Immature natural killer cell (primary cell): ENCODE measurements at regions not wholly inside any gene's neighbourhood (a gene's known extent, or its start where the extent isn't known, plus 50 kb on each side); places are given as distances from the start of the nearest gene placed in this dataset.

ENCODE experiments used
- DNase-seq, 3 donors: peaks; one replicate each; pipeline ENCODE4 v3.0.0; 2022; ENCODE audit warnings: mixed read lengths in 1 of 3
- H3K27ac Mint-ChIP-seq, 6 donors: one replicate each; pipeline ENCODE4 v1.8.0; 2020; ENCODE audit warnings: mixed read lengths in 6 of 6, mild to moderate bottlenecking in 5 of 6, inconsistent platforms in 4 of 6, moderate library complexity in 3 of 6
- H3K27me3 Mint-ChIP-seq, 3 donors: one replicate each; pipeline ENCODE4 v1.8.0; 2020 to 2021; ENCODE audit warnings: low read depth in 3 of 3, mild to moderate bottlenecking in 3 of 3, mixed read lengths in 3 of 3, moderate library complexity in 3 of 3, inconsistent platforms in 1 of 3
- H3K36me3 Mint-ChIP-seq, 3 donors: one replicate each; pipeline ENCODE4 v1.8.0; 2020; ENCODE audit warnings: mixed read lengths in 3 of 3, inconsistent platforms in 2 of 3, mild to moderate bottlenecking in 2 of 3
- H3K4me1 Mint-ChIP-seq, 2 donors: one replicate each; pipeline ENCODE4 v1.8.0; 2020; ENCODE audit warnings: inconsistent platforms in 2 of 2, mild to moderate bottlenecking in 2 of 2, mixed read lengths in 2 of 2, moderate library complexity in 1 of 2
- H3K4me3 Mint-ChIP-seq, 5 donors: one replicate each; pipeline ENCODE4 v1.8.0; 2020; ENCODE audit warnings: mild to moderate bottlenecking in 5 of 5, mixed read lengths in 5 of 5, inconsistent platforms in 3 of 5, moderate library complexity in 3 of 5
- H3K9me3 Mint-ChIP-seq, 6 donors: one replicate each; pipeline ENCODE4 v1.8.0; 2020; ENCODE audit warnings: mild to moderate bottlenecking in 6 of 6, mixed read lengths in 6 of 6, inconsistent platforms in 4 of 6, moderate library complexity in 3 of 6

GRCh38 chr5:3214396-3214795 lies 381.2 kb upstream of the IRX1 start:
- H3K27ac Mint-ChIP-seq: no peak overlapping the region
- no peaks in the 10 kb centered on the region for H3K27me3 Mint-ChIP-seq
- no peaks in the 10 kb centered on the region for H3K4me1 Mint-ChIP-seq
- no peak overlapping the region for H3K4me3 Mint-ChIP-seq
- H3K36me3 Mint-ChIP-seq: no peaks in the 10 kb centered on the region
- DNase-seq: no peak
- H3K9me3 Mint-ChIP-seq: peaks cover 0 to 5% (median 0%) of the 10 kb centered on the region in 6 donors

- H3K27ac Mint-ChIP-seq: no peak overlapping the region
- DNase-seq: no peak
Observed at GRCh38 chr5:3212869-3213268, 382.8 kb upstream of the IRX1 start.

GRCh38 chr5:3210531-3210930 lies 385.1 kb upstream of the IRX1 start:
- H3K9me3 Mint-ChIP-seq: peaks cover 0 to 3% (median under 1%) of the 10 kb centered on the region in 6 donors
- no peaks in the 10 kb centered on the region for H3K27me3 Mint-ChIP-seq
- H3K4me1 Mint-ChIP-seq: no peaks in the 10 kb centered on the region
- no peak for DNase-seq
- no peaks in the 10 kb centered on the region for H3K36me3 Mint-ChIP-seq
- H3K4me3 Mint-ChIP-seq: no peak overlapping the region
- H3K27ac Mint-ChIP-seq: no peak overlapping the region

More at GRCh38 chr5:3212869-3213268, 382.8 kb upstream of the IRX1 start:
- no peaks in the 10 kb centered on the region for H3K4me1 Mint-ChIP-seq
- no peak overlapping the region for H3K4me3 Mint-ChIP-seq
- no peaks in the 10 kb centered on the region for H3K36me3 Mint-ChIP-seq
- no peaks in the 10 kb centered on the region for H3K27me3 Mint-ChIP-seq
- peaks cover 0 to 5% (median 0%) of the 10 kb centered on the region in 6 donors for H3K9me3 Mint-ChIP-seq

DNA sequence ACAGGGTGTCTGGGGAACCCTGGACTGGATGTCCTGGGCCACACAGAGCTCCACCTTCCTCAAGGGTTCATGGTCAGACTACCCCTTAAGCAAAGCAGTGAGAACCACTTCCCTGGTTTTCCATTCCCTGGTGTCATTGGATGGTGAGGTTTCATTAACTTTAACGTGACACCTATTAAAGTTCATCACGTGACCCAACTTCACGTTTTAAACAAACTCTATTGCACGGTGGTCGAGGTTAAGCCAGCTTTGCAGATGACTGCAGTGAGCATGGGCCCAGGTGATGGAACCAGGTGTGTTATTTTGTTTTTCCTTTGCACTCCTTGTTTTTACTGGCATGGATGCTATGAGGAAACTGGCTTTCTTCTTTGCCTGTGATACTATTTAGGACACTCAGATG lies 385.7 kb upstream of the IRX1 start:
- H3K27me3 Mint-ChIP-seq: peaks cover 0 to 2% (median 0%) of the 10 kb centered on the region in 3 donors

GRCh38 chr5:3202570-3202969 lies 393.1 kb upstream of the IRX1 start:
- no peaks in the 10 kb centered on the region for H3K36me3 Mint-ChIP-seq
- peaks cover 0 to 13% (median 6%) of the 10 kb centered on the region in 6 donors for H3K9me3 Mint-ChIP-seq
- peaks cover 1 to 4% (median 2%) of the 10 kb centered on the region in 3 donors for H3K27me3 Mint-ChIP-seq
- no peak overlapping the region for H3K27ac Mint-ChIP-seq
- H3K4me3 Mint-ChIP-seq: no peak overlapping the region
- DNase-seq: no peak
- H3K4me1 Mint-ChIP-seq: no peaks in the 10 kb centered on the region

More for the DNA sequence above, 385.7 kb upstream of the IRX1 start:
- Mint-ChIP-seq H3K36me3 (no peaks in the 10 kb centered on the region), H3K27ac (no peak overlapping the region), H3K9me3 (peaks cover 0 to 7% (median under 1%) of the 10 kb centered on the region in 6 donors), H3K4me1 (no peaks in the 10 kb centered on the region), H3K4me3 (no peak overlapping the region)
- DNase-seq: no peak

GRCh38 chr5:3201941-3202340 lies 393.7 kb upstream of the IRX1 start:
- DNase-seq: no peak
- H3K9me3 Mint-ChIP-seq: peaks cover 0 to 13% (median 6%) of the 10 kb centered on the region in 6 donors
- no peak overlapping the region for H3K27ac Mint-ChIP-seq
- H3K4me3 Mint-ChIP-seq: no peak overlapping the region
- H3K36me3 Mint-ChIP-seq: no peaks in the 10 kb centered on the region
- no peaks in the 10 kb centered on the region for H3K4me1 Mint-ChIP-seq
- H3K27me3 Mint-ChIP-seq: peaks cover 4 to 7% (median 5%) of the 10 kb centered on the region in 3 donors

DNA sequence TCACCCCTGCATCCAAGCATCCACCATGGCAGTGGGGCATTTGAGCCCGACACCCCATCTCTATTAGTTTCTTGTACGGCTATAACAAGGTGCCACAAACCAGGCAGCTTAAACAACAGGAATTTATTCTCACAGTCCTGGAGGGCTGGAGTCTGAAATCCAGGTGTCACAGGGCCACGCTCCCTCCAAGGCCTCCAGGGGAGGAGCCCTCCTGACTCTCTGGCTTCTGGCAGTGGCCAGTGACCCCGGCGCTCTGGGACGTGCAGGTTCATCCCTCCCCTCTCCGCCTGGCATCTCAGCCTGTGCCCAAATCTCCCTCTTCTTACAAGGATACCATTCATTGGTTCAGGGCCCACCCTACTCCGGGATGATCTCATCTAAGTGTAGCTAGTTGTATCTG lies 394.5 kb upstream of the IRX1 start:
- Mint-ChIP-seq H3K36me3 (no peaks in the 10 kb centered on the region), H3K4me1 (no peaks in the 10 kb centered on the region), H3K9me3 (peaks cover 0 to 13% (median 6%) of the 10 kb centered on the region in 6 donors), H3K27ac (no peak overlapping the region), H3K27me3 (peaks cover 4 to 8% (median 5%) of the 10 kb centered on the region in 3 donors), H3K4me3 (no peak overlapping the region)
- no peak for DNase-seq

DNA sequence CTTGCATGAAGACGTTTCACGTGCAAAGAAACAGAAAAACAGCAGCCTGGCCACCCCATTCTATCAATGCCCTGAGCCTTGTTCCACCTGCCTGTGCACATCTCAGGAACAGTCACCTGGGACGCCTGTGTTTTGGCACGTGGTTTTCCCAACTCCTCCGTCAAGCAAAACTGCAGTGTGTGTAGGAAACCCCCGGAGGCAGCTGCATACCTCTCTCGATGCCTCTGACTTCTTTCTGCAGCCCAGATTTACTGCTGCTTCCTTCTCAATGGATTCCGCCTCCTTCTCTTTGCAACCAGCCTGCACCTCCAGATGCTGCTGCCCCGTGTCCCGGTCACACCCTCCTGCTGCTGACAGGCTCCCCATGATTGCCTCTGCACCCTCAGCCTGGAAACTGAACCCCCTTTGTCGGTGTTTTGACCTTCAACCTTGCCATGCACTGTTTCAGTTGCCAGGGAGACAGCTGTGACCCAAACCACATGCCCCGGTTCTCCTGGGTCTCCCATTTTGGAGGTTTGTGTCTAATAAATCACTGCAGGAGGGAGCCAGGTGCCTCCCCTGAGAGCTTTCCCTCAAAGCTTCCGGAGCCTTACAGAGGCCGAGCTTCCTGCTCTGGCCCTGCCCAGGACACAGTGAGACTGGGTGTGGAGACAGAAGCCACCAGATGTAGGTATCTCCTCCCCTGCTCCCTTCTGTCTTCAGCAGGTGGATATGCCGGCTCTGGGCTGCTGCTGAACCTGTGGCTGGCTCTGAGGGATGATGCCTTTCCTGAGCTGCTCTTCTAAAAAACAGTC lies 395.5 kb upstream of the IRX1 start:
- H3K27me3 Mint-ChIP-seq: peaks cover 4 to 7% (median 5%) of the 10 kb centered on the region in 3 donors
- peaks cover 0 to 8% (median 5%) of the 10 kb centered on the region in 6 donors for H3K9me3 Mint-ChIP-seq
- no peak for DNase-seq
- H3K4me3 Mint-ChIP-seq: no peak overlapping the region
- no peaks in the 10 kb centered on the region for H3K4me1 Mint-ChIP-seq
- H3K27ac Mint-ChIP-seq: no peak overlapping the region
- H3K36me3 Mint-ChIP-seq: no peaks in the 10 kb centered on the region

- Mint-ChIP-seq H3K9me3 (peaks cover 0 to 6% (median 3%) of the 10 kb centered on the region in 6 donors), H3K36me3 (no peaks in the 10 kb centered on the region), H3K27ac (no peak overlapping the region), H3K27me3 (peaks cover 4 to 7% (median 5%) of the 10 kb centered on the region in 3 donors), H3K4me3 (no peak overlapping the region), H3K4me1 (no peaks in the 10 kb centered on the region)
- DNase-seq: no peak
Observed at GRCh38 chr5:3198074-3198449, 397.6 kb upstream of the IRX1 start.

- no peak for DNase-seq
- Mint-ChIP-seq H3K36me3 (no peaks in the 10 kb centered on the region), H3K4me3 (no peak overlapping the region), H3K4me1 (no peaks in the 10 kb centered on the region), H3K27me3 (peaks cover 4 to 7% (median 5%) of the 10 kb centered on the region in 3 donors), H3K27ac (no peak overlapping the region), H3K9me3 (peaks cover 0 to 6% (median 2%) of the 10 kb centered on the region in 6 donors)
Observed at GRCh38 chr5:3197304-3198073, 398.1 kb upstream of the IRX1 start.

DNA sequence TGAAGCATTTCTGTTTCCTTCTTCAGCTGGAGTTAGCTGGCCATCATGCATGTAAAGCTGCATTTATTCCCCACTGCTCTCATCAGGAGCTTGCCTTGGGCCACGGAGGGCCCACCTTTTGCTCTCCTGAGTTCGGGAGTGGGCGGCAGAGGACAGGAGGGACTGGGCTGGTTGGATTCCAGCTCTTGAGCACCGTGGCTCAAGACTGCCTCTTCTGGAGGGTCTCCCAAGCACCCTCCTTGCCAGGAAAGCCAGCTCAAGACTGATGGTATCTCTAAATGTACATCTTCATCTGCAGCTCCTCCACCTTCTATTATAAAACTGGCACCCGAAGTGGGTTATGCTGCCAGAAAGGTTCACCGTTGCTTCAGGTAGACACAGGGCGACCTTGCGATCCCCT lies 399.6 kb upstream of the IRX1 start:
- DNase-seq: no peak
- H3K4me3 Mint-ChIP-seq: no peak overlapping the region
- H3K27me3 Mint-ChIP-seq: peaks cover 3 to 7% (median 5%) of the 10 kb centered on the region in 3 donors
- no peaks in the 10 kb centered on the region for H3K4me1 Mint-ChIP-seq
- no peaks in the 10 kb centered on the region for H3K36me3 Mint-ChIP-seq
- H3K27ac Mint-ChIP-seq: no peak overlapping the region
- peaks cover 0 to 8% (median under 1%) of the 10 kb centered on the region in 6 donors for H3K9me3 Mint-ChIP-seq

DNA sequence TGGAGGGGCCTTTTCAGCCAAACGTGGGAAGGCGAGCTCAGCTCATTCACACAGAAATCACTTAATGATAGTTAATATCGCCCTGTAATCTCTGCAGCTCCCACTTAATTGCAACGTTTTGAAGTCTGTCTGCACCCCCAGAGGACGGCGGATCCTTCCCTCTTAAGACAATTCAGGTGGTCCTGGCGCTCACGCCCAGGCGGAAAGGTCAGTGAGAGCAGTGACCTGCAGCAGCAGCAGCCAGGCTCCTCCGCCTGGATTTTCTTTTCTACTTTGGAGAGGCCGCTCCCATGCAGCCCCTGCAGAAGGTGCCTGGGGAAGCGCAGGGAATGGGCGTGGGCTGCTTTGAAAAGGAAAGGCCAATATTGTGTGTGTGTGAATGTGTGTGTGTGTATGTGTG lies 400.9 kb upstream of the IRX1 start:
- H3K4me1 Mint-ChIP-seq: no peaks in the 10 kb centered on the region
- H3K36me3 Mint-ChIP-seq: no peaks in the 10 kb centered on the region
- H3K27ac Mint-ChIP-seq: no peak overlapping the region
- peaks cover 0 to 11% (median 2%) of the 10 kb centered on the region in 6 donors for H3K9me3 Mint-ChIP-seq
- H3K4me3 Mint-ChIP-seq: no peak overlapping the region
- H3K27me3 Mint-ChIP-seq: peaks cover 0 to 9% (median 4%) of the 10 kb centered on the region in 3 donors
- DNase-seq: no peak

- no peak overlapping the region for H3K27ac Mint-ChIP-seq
- peaks cover 0 to 11% (median 2%) of the 10 kb centered on the region in 6 donors for H3K9me3 Mint-ChIP-seq
- H3K4me1 Mint-ChIP-seq: no peaks in the 10 kb centered on the region
Observed at GRCh38 chr5:3194271-3194670, 401.4 kb upstream of the IRX1 start.

GRCh38 chr5:3191585-3191984 lies 404.0 kb upstream of the IRX1 start:
- no peak overlapping the region for H3K4me3 Mint-ChIP-seq
- H3K27me3 Mint-ChIP-seq: peaks cover 0 to 4% (median 0%) of the 10 kb centered on the region in 3 donors
- no peak for DNase-seq
- no peaks in the 10 kb centered on the region for H3K4me1 Mint-ChIP-seq
- H3K36me3 Mint-ChIP-seq: no peaks in the 10 kb centered on the region
- peaks cover 0 to 6% (median 0%) of the 10 kb centered on the region in 6 donors for H3K9me3 Mint-ChIP-seq
- no peak overlapping the region for H3K27ac Mint-ChIP-seq

More at GRCh38 chr5:3194271-3194670, 401.4 kb upstream of the IRX1 start:
- H3K36me3 Mint-ChIP-seq: no peaks in the 10 kb centered on the region
- DNase-seq: no peak
- H3K4me3 Mint-ChIP-seq: no peak overlapping the region
- H3K27me3 Mint-ChIP-seq: peaks cover 0 to 9% (median 4%) of the 10 kb centered on the region in 3 donors
